SK-N-SH (cell line): ENCODE measurements at regions not wholly inside any gene's neighbourhood (a gene's known extent, or its start where the extent isn't known, plus 50 kb on each side); places are given as distances from the start of the nearest gene placed in this dataset.
"Not testable (repeated sequence)": the region's sequence is repeated elsewhere in the genome, so short reads cannot be mapped to it uniquely, and the experiment has no call there.

Source experiments
- EP300 ChIP-seq, 2 experiments: IDR thresholded peaks; 2 replicates each; pipeline versions ENCODE4 v1.4.0 to v1.6.1; 2012; ENCODE audit warnings: borderline replicate concordance in 1 of 2, low read depth in 1 of 2, low read length in 1 of 2
- RAD21 ChIP-seq: IDR thresholded peaks from 2 replicates; pipeline ENCODE4 v1.6.1; 2012; ENCODE audit warnings: mild to moderate bottlenecking, low read length
- TAF1 ChIP-seq: IDR thresholded peaks from 2 replicates; pipeline ENCODE4 v1.6.1; 2012; ENCODE audit warnings: low read depth, mild to moderate bottlenecking, low read length, moderate library complexity, borderline replicate concordance
- YY1 ChIP-seq: IDR thresholded peaks from 2 replicates; pipeline ENCODE4 v1.4.0; 2012; ENCODE audit warnings: low read depth, mild to moderate bottlenecking
- TF ChIP-seq, protein P1 (sequence below): fragments of 200-600 bp; sonication (generic); IDR thresholded peaks from 2 replicates; pipeline ENCODE4 v1.6.1; 2017; ENCODE audit warnings: antibody characterized with exemption, mild to moderate bottlenecking, moderate library complexity
- TF ChIP-seq, protein P2 (sequence below): fragments of 150-350 bp; IDR thresholded peaks from 2 replicates; pipeline ENCODE4 v1.6.1; 2017; ENCODE audit warnings: antibody characterized with exemption, low read length, low read depth, borderline replicate concordance

DNA sequence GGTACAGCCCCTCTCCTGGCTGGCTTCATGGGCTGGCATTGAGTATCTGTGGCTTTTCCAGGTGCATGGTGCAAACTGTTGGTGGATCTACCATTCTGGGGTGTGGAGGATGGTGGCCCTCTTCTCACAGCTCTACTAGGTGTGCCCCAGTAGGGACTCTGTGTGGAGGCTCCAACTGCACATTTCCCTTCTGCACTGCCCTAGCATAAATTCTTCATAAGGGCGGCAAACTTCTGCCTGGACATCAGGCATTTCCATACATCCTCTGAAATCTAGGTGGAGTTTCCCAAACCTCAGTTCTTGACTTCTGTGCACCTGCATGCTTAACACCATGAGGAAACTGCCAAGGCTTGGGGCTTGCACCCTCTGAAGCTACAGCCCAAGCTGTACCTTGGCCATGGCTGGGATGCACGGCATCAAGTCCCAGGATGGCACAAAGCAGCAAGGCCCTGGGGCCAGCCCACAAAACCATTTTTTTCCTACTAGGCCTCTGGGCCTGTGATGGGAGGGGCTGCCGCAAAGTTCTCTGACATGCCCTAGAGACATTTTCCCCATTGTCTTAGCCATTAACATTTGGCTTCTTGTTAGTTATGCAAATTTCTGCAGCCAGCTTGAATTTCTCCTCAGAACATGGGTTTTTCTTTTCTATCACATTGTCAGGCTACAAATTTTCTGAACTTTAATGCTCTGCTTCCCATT, 83.4 kb upstream of the ECI2 start:
- TF ChIP-seq RAD21; YY1; EP300 (IDR thresholded peaks at IDR 0.05; ENCODE audit: borderline replicate concordance in 1 of 2, low read depth in 1 of 2, low read length in 1 of 2); TAF1: not testable (repeated sequence)
- TF ChIP-seq, protein P1, sequence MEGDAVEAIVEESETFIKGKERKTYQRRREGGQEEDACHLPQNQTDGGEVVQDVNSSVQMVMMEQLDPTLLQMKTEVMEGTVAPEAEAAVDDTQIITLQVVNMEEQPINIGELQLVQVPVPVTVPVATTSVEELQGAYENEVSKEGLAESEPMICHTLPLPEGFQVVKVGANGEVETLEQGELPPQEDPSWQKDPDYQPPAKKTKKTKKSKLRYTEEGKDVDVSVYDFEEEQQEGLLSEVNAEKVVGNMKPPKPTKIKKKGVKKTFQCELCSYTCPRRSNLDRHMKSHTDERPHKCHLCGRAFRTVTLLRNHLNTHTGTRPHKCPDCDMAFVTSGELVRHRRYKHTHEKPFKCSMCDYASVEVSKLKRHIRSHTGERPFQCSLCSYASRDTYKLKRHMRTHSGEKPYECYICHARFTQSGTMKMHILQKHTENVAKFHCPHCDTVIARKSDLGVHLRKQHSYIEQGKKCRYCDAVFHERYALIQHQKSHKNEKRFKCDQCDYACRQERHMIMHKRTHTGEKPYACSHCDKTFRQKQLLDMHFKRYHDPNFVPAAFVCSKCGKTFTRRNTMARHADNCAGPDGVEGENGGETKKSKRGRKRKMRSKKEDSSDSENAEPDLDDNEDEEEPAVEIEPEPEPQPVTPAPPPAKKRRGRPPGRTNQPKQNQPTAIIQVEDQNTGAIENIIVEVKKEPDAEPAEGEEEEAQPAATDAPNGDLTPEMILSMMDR: not testable (repeated sequence)
- TF ChIP-seq, protein P2, sequence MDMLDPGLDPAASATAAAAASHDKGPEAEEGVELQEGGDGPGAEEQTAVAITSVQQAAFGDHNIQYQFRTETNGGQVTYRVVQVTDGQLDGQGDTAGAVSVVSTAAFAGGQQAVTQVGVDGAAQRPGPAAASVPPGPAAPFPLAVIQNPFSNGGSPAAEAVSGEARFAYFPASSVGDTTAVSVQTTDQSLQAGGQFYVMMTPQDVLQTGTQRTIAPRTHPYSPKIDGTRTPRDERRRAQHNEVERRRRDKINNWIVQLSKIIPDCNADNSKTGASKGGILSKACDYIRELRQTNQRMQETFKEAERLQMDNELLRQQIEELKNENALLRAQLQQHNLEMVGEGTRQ: not testable (repeated sequence)
